NOMO-1 (cell line): ENCODE measurements at regions not wholly inside any gene's neighbourhood (a gene's known extent, or its start where the extent isn't known, plus 50 kb on each side); places are given as distances from the start of the nearest gene placed in this dataset.

Experiments
- DNase-seq, 2 experiments: peaks; one replicate each; lab custom pipeline; 2025; ENCODE audit not compliant: unreplicated experiment in 2 of 2; lab: John Stamatoyannopoulos, UW

GRCh38 chr5:165508286-165508685 is 2002.9 kb downstream of the MAT2B start:
- DNase-seq, result no peak

- DNase-seq, result no peak
Measured at GRCh38 chr5:165508861-165509260, 2003.4 kb downstream of the MAT2B start.

GRCh38 chr5:165521816-165522610 is 2016.6 kb downstream of the MAT2B start:
- DNase-seq, result no peak

GRCh38 chr5:165525271-165525670 is 2019.9 kb downstream of the MAT2B start:
- no peak for DNase-seq

- no peak for DNase-seq
Measured at GRCh38 chr5:165526357-165526756, 2020.9 kb downstream of the MAT2B start.

- DNase-seq, result no peak
Measured at GRCh38 chr5:165527577-165527976, 2022.2 kb downstream of the MAT2B start.

- no peak for DNase-seq
Measured at GRCh38 chr5:165538065-165538464, 2032.6 kb downstream of the MAT2B start.

- DNase-seq, result peak; percentile 85 to 88
Measured at GRCh38 chr5:165559645-165560044, 2054.2 kb downstream of the MAT2B start.

- DNase-seq, result no peak
Measured at GRCh38 chr5:165560648-165561047, 2055.2 kb downstream of the MAT2B start.

GRCh38 chr5:165565911-165566310 is 2060.5 kb downstream of the MAT2B start:
- DNase-seq, result no peak

- DNase-seq, result no peak
Measured at GRCh38 chr5:165569551-165569950, 2064.1 kb downstream of the MAT2B start.

- DNase-seq, result no peak
Measured at GRCh38 chr5:165573445-165573844, 2068.0 kb downstream of the MAT2B start.

GRCh38 chr5:165574100-165574499 is 2068.7 kb downstream of the MAT2B start:
- DNase-seq, result no peak

GRCh38 chr5:165576678-165577275 is 2071.4 kb downstream of the MAT2B start:
- DNase-seq, result no peak

GRCh38 chr5:165579911-165580310 is 2074.5 kb downstream of the MAT2B start:
- DNase-seq, result no peak

- DNase-seq, result no peak
Measured at GRCh38 chr5:165594693-165595092, 2089.3 kb downstream of the MAT2B start.

GRCh38 chr5:165602529-165602928 is 2097.1 kb downstream of the MAT2B start:
- DNase-seq, result no peak

GRCh38 chr5:165607026-165607425 is 2101.6 kb downstream of the MAT2B start:
- no peak for DNase-seq

GRCh38 chr5:165609871-165610270 is 2104.5 kb downstream of the MAT2B start:
- no peak for DNase-seq

- peak; percentile 51 to 68 for DNase-seq
Measured at GRCh38 chr5:165616490-165617405, 2111.3 kb downstream of the MAT2B start.

- DNase-seq, result no peak
Measured at GRCh38 chr5:165617491-165617890, 2112.1 kb downstream of the MAT2B start.
